Right cardiac atrium (tissue), 5 donors: ENCODE measurements at regions not wholly inside any gene's neighbourhood (a gene's known extent, or its start where the extent isn't known, plus 50 kb on each side); places are given as distances from the start of the nearest gene placed in this dataset.

ENCODE experiments used
- ATAC-seq, 2 donors: fragments of 200-7000 bp; cut with Tn5 transposase; one replicate each; pipeline versions ENCODE4 v1.8.0 to v1.9.1; 2020; ENCODE audit warnings: moderate library complexity in 2 of 2, mild to moderate bottlenecking in 1 of 2
- DNase-seq, 3 donors: peaks; one replicate each; pipeline ENCODE4 v3.0.0-alpha.2; 2020
- H3K27ac ChIP-seq: one replicate; pipeline ENCODE4 v1.5.1; 2013; ENCODE audit warnings: mild to moderate bottlenecking, low read length, control low read depth, moderate library complexity
- H3K27me3 ChIP-seq: one replicate; pipeline ENCODE4 v1.6.1; 2013; ENCODE audit not compliant: control insufficient read depth, insufficient read depth
- H3K4me1 ChIP-seq: one replicate; pipeline ENCODE4 v1.6.1; 2013; ENCODE audit warnings: low read length; ENCODE audit not compliant: control insufficient read depth, insufficient read depth
- H3K4me3 ChIP-seq: one replicate; pipeline ENCODE4 v1.5.1; 2013; ENCODE audit warnings: low read length, control low read depth
- H3K9me3 ChIP-seq: one replicate; pipeline ENCODE4 v1.6.1; 2013; ENCODE audit warnings: low read length; ENCODE audit not compliant: control insufficient read depth
- whole genome bisulfite sequencing: extraction: QIAGEN DNeasy Blood & Tissue Kit; methylation state at CpG from one replicate; pipeline ENCODE4 v1.1.7; 2013; 5-methylcytosine and 5-hydroxymethylcytosine counted together
- intact Hi-C, 4 donors: fragments of 100-400 bp; cut with DNase I; formaldehyde crosslinking; loops; one replicate each; pipeline versions ENCODE4 v1.11.0 to v1.14.0; 2022 to 2023
- donor health status: healthy with polysubstance abuse.
- donor health status: DM: no; HTN: yes; CAD: no.
- donor health status: DM: no; HTN: no; CAD: no.
- donor health status: DM: no; HTN: yes; CAD: no; lungs with severe emphysema.
- donor health status: DM: yes; HTN: yes; CAD: no.

DNA sequence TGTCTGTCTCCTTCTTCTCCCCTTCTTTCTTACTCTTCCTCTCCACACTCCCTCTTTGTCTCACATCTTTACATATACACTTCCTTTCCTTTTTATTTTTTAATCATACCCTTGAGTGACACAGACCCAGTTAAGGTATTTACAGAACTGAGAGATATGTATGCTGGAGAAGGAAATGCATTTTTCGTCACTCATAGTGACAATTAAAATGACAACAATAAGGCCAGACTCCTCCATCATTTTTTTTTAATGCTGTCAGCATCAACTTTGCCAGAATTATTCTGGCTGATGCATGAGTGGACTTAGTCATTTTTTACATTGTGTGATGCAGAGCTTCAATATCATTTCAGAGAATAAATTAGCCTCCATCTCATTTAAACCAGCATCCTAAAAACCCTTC, 272.9 kb downstream of the TMEM38B start:
- DNase-seq (no peak), ATAC-seq (no peak)
- Histone ChIP-seq H3K9me3 (no peaks in the 10 kb centered on the region), H3K27me3 (no peaks in the 10 kb centered on the region), H3K4me1 (no peaks in the 10 kb centered on the region), H3K4me3 (no peak overlapping the region), H3K27ac (no peak overlapping the region)
- WGBS, result 45% methylated on average over 1 of the region's 1 CpG
- intact Hi-C loops, result no loop called here

DNA sequence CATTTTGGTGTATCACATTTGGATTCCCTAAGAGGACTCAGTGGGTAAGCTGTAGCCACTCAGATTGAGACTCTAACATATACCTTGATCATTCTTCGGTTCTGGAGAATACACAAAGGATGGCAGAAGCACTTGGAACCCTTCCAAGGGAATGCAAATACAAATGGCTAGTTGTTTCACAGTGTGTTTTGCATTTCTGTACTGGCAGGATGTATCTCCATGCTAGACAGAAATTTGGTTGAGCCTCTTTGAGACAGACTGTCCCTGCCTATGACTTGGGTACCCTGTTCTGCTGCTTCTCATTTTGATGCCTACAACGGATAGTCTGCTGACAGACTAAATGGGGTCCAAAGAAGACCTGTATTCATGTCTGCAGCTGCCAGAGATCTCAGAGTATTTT, 273.5 kb downstream of the TMEM38B start:
- ATAC-seq (no peak), DNase-seq (no peak)
- H3K9me3 ChIP-seq, result no peaks in the 10 kb centered on the region
- no peaks in the 10 kb centered on the region for H3K27me3 ChIP-seq
- 73% methylated on average over 2 of the region's 2 CpGs for WGBS
- no peak overlapping the region for H3K27ac ChIP-seq
- intact Hi-C loops, result no loop called here
- no peak overlapping the region for H3K4me3 ChIP-seq
- peaks cover 2% of the 10 kb centered on the region for H3K4me1 ChIP-seq

- no peak overlapping the region for H3K27ac ChIP-seq
- ATAC-seq, result no peak
Measured at GRCh38 chr9:105968811-105969466, 274.6 kb downstream of the TMEM38B start.

DNA sequence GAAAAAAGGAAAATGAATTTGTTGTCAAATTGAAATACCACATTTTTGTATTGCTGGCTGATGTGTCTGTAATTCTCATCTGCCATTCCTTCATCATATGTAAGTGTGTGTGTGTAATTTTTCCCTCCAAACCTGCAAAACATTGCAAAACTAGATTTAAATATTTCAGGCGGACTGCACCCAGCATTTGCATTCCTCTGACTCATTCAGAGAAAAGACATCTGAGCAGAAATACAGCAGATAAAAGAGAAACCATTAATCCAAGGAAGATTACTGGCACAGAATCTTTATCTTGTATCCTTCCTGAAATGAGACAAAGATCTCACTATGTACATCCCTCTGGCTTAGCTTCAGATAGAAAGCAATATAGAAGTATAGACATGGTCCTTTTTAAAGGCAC, 275.3 kb downstream of the TMEM38B start:
- Histone ChIP-seq H3K9me3 (no peaks in the 10 kb centered on the region), H3K4me3 (no peak overlapping the region), H3K27ac (no peak overlapping the region), H3K27me3 (no peaks in the 10 kb centered on the region), H3K4me1 (peaks cover 2% of the 10 kb centered on the region)
- intact Hi-C loops, result no loop called here
- ATAC-seq, result no peak
- no peak for DNase-seq
- 74% methylated on average over 1 of the region's 1 CpG for WGBS

More at GRCh38 chr9:105968811-105969466, 274.6 kb downstream of the TMEM38B start:
- DNase-seq, result no peak
- Histone ChIP-seq H3K4me1 (peaks cover 2% of the 10 kb centered on the region), H3K27me3 (no peaks in the 10 kb centered on the region), H3K9me3 (no peaks in the 10 kb centered on the region), H3K4me3 (no peak overlapping the region)
- intact Hi-C loops, result no loop called here
- 96% methylated on average over 4 of the region's 4 CpGs for WGBS

GRCh38 chr9:105971986-105972385, 277.6 kb downstream of the TMEM38B start:
- no peak overlapping the region for H3K4me3 ChIP-seq
- H3K9me3 ChIP-seq, result no peaks in the 10 kb centered on the region
- intact Hi-C loops, result no loop called here
- H3K4me1 ChIP-seq, result peaks cover 4% of the 10 kb centered on the region
- DNase-seq (no peak), ATAC-seq (no peak)
- WGBS, result 43% methylated on average over 2 of the region's 2 CpGs
- no peak overlapping the region for H3K27ac ChIP-seq
- no peaks in the 10 kb centered on the region for H3K27me3 ChIP-seq

- 52% methylated on average over 6 of the region's 6 CpGs for WGBS
- ATAC-seq, result no peak
Measured at GRCh38 chr9:105972466-105973204, 278.3 kb downstream of the TMEM38B start.

DNA sequence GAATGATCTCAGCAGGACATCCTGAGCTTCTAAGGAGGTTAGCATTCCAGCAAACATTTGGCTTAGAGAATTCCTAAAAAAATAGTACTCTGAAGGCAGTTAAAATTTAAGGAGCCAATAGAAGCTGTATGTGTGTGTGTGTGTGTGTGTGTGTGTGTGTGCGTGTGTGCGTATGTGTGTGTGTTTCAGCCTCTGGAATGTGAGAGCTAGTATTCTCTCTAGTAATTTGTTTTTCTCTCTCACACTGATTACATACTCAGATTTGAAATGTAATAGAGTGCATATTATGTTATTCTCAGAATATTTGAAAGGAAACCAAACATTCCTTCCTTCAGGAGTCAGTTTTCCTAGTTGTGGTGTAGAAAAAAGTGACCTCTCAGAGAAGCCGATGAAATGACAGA, 279.6 kb downstream of the TMEM38B start:
- WGBS, result 48% methylated on average over 3 of the region's 3 CpGs
- ATAC-seq, result no peak
- intact Hi-C loops, result no loop called here

More at GRCh38 chr9:105972466-105973204, 278.3 kb downstream of the TMEM38B start:
- H3K4me1 ChIP-seq, result peaks cover 4% of the 10 kb centered on the region
- H3K9me3 ChIP-seq, result no peaks in the 10 kb centered on the region
- no peak for DNase-seq
- intact Hi-C loops, result no loop called here
- H3K27ac ChIP-seq, result no peak overlapping the region
- no peaks in the 10 kb centered on the region for H3K27me3 ChIP-seq
- no peak overlapping the region for H3K4me3 ChIP-seq

GRCh38 chr9:105975886-105976645, 281.7 kb downstream of the TMEM38B start:
- no peak overlapping the region for H3K4me3 ChIP-seq
- DNase-seq (no peak), ATAC-seq (peak in 1 of 2 donors; percentile 14)
- intact Hi-C loops, result no loop called here
- no peaks in the 10 kb centered on the region for H3K27me3 ChIP-seq
- WGBS, result 43% methylated on average over 14 of the region's 14 CpGs
- peaks cover 4% of the 10 kb centered on the region for H3K4me1 ChIP-seq
- H3K27ac ChIP-seq, result no peak overlapping the region
- no peaks in the 10 kb centered on the region for H3K9me3 ChIP-seq

More for the DNA sequence above, 279.6 kb downstream of the TMEM38B start:
- peak in 1 of 3 donors; percentile 34 for DNase-seq
- no peaks in the 10 kb centered on the region for H3K9me3 ChIP-seq
- H3K27ac ChIP-seq, result no peak overlapping the region
- H3K4me3 ChIP-seq, result no peak overlapping the region
- H3K4me1 ChIP-seq, result peaks cover 4% of the 10 kb centered on the region
- no peaks in the 10 kb centered on the region for H3K27me3 ChIP-seq

DNA sequence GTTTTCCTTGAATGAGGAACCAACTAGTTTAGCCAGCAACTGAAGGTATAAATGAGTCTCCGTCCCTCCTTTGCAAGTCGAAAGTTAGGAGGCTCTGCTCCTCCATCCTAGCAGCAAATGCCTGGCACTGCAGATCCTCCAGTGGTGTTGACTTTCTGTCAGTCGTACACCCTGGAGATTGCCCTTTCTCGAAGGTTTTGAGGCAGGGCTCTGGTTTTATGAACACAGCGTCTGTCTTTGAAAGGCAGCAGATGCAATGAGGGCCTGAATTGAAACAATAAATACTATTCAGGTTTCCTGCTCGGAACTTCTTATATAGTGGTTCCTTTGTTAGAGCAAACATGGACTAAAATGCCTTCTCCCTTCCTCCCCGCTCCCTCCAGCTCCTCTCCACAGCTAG, 284.0 kb downstream of the TMEM38B start:
- WGBS, result 81% methylated on average over 7 of the region's 7 CpGs
- Histone ChIP-seq H3K27me3 (no peaks in the 10 kb centered on the region), H3K27ac (no peak overlapping the region), H3K9me3 (no peaks in the 10 kb centered on the region), H3K4me1 (peaks cover 2% of the 10 kb centered on the region), H3K4me3 (no peak overlapping the region)
- no peak for ATAC-seq
- intact Hi-C loops, result no loop called here
- DNase-seq, result no peak

DNA sequence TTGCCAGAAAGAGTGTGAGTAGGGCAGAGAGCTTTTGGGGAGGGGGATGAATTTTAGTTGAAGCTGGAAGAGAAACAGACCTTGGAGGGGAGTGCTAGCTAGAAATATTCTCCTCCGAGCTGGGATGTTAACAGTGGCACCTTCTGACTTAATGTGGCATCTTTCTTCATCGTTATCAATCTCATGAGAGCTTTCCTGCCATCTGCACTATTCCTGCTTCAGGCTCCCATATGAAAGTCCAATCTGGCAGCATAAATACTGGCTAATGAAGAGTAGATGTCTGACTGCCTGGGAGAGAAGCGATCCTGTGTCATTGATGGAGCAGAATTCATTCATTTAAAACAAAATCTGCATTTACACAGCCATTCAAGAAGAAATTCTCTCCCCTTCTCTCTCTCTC, 284.5 kb downstream of the TMEM38B start:
- no peak for ATAC-seq
- no peak for DNase-seq
- Histone ChIP-seq H3K27ac (no peak overlapping the region), H3K9me3 (no peaks in the 10 kb centered on the region), H3K4me1 (peaks cover 2% of the 10 kb centered on the region), H3K27me3 (no peaks in the 10 kb centered on the region), H3K4me3 (no peak overlapping the region)
- intact Hi-C loops, result no loop called here
- 71% methylated on average over 3 of the region's 3 CpGs for WGBS

- H3K4me1 ChIP-seq, result peaks cover 2% of the 10 kb centered on the region
- intact Hi-C loops, result no loop called here
- no peaks in the 10 kb centered on the region for H3K27me3 ChIP-seq
- WGBS, result 57% methylated on average over 2 of the region's 2 CpGs
- H3K4me3 ChIP-seq, result no peak overlapping the region
- H3K27ac ChIP-seq, result no peak overlapping the region
- H3K9me3 ChIP-seq, result no peaks in the 10 kb centered on the region
- ATAC-seq (no peak), DNase-seq (no peak)
Measured at GRCh38 chr9:105979290-105979689, 284.9 kb downstream of the TMEM38B start.
